Jurkat, Clone E6-1 (cell line): ENCODE measurements at regions not wholly inside any gene's neighbourhood (a gene's known extent, or its start where the extent isn't known, plus 50 kb on each side); places are given as distances from the start of the nearest gene placed in this dataset.

Source experiments
- DNase-seq: peaks from one replicate; pipeline ENCODE4 v3.0.0-alpha.2; 2011; ENCODE audit warnings: low read depth, low spot score
- H3K4me3 ChIP-seq: 2 replicates; pipeline ENCODE4 v1.5.1; 2011; ENCODE audit warnings: mild to moderate bottlenecking, low read length, control low read depth, moderate library complexity

- no peak for DNase-seq
Observed at GRCh38 chr2:107266555-107266954, 380.6 kb upstream of the ST6GAL2 start.

GRCh38 chr2:107267086-107267485 is 381.1 kb upstream of the ST6GAL2 start:
- no peak for DNase-seq
- H3K4me3 ChIP-seq, result no peak overlapping the region

More at GRCh38 chr2:107266555-107266954, 380.6 kb upstream of the ST6GAL2 start:
- no peak overlapping the region for H3K4me3 ChIP-seq

- DNase-seq, result no peak
- H3K4me3 ChIP-seq, result no peak overlapping the region
Observed at GRCh38 chr2:107276034-107276433, 390.1 kb upstream of the ST6GAL2 start.

GRCh38 chr2:107278672-107279071 is 392.7 kb upstream of the ST6GAL2 start:
- no peak overlapping the region for H3K4me3 ChIP-seq
- DNase-seq, result no peak

- no peak for DNase-seq
- H3K4me3 ChIP-seq, result no peak overlapping the region
Observed at GRCh38 chr2:107281637-107282036, 395.7 kb upstream of the ST6GAL2 start.

- H3K4me3 ChIP-seq, result no peak overlapping the region
Observed at GRCh38 chr2:107282135-107282534, 396.2 kb upstream of the ST6GAL2 start.

GRCh38 chr2:107285621-107286299 is 399.8 kb upstream of the ST6GAL2 start:
- H3K4me3 ChIP-seq, result no peak overlapping the region
- no peak for DNase-seq

More at GRCh38 chr2:107282135-107282534, 396.2 kb upstream of the ST6GAL2 start:
- DNase-seq, result no peak

- no peak overlapping the region for H3K4me3 ChIP-seq
- no peak for DNase-seq
Observed at GRCh38 chr2:107290041-107290440, 404.1 kb upstream of the ST6GAL2 start.

- no peak for DNase-seq
- no peak overlapping the region for H3K4me3 ChIP-seq
Observed at GRCh38 chr2:107303964-107304363, 418.0 kb upstream of the ST6GAL2 start.

GRCh38 chr2:107305966-107306365 is 420.0 kb upstream of the ST6GAL2 start:
- no peak for DNase-seq
- H3K4me3 ChIP-seq, result no peak overlapping the region

- no peak overlapping the region for H3K4me3 ChIP-seq
- no peak for DNase-seq
Observed at GRCh38 chr2:107306881-107307280, 420.9 kb upstream of the ST6GAL2 start.

GRCh38 chr2:107308835-107309234 is 422.9 kb upstream of the ST6GAL2 start:
- no peak overlapping the region for H3K4me3 ChIP-seq
- no peak for DNase-seq

GRCh38 chr2:107312240-107312639 is 426.3 kb upstream of the ST6GAL2 start:
- DNase-seq, result no peak

GRCh38 chr2:107313316-107313715 is 427.3 kb upstream of the ST6GAL2 start:
- DNase-seq, result no peak
- H3K4me3 ChIP-seq, result no peak overlapping the region

More at GRCh38 chr2:107312240-107312639, 426.3 kb upstream of the ST6GAL2 start:
- no peak overlapping the region for H3K4me3 ChIP-seq

GRCh38 chr2:107320881-107321280 is 434.9 kb upstream of the ST6GAL2 start:
- no peak for DNase-seq
- H3K4me3 ChIP-seq, result no peak overlapping the region

- no peak overlapping the region for H3K4me3 ChIP-seq
- no peak for DNase-seq
Observed at GRCh38 chr2:107322416-107322815, 436.4 kb upstream of the ST6GAL2 start.

- no peak for DNase-seq
- H3K4me3 ChIP-seq, result no peak overlapping the region
Observed at GRCh38 chr2:107323946-107324565, 438.1 kb upstream of the ST6GAL2 start.

GRCh38 chr2:107325981-107326786 is 440.2 kb upstream of the ST6GAL2 start:
- DNase-seq, result no peak
- no peak overlapping the region for H3K4me3 ChIP-seq

- H3K4me3 ChIP-seq, result no peak overlapping the region
- no peak for DNase-seq
Observed at GRCh38 chr2:107334306-107334705, 448.3 kb upstream of the ST6GAL2 start.

- DNase-seq, result no peak
- H3K4me3 ChIP-seq, result no peak overlapping the region
Observed at GRCh38 chr2:107336526-107336925, 450.6 kb upstream of the ST6GAL2 start.
